WTC11 (cell line): ENCODE measurements at regions not wholly inside any gene's neighbourhood (a gene's known extent, or its start where the extent isn't known, plus 50 kb on each side); places are given as distances from the start of the nearest gene placed in this dataset.

ENCODE experiments used
- CTCF ChIP-seq: fragments of 200-600 bp; IDR thresholded peaks from 2 replicates; pipeline ENCODE4 v1.8.0; 2022; ENCODE audit warnings: antibody characterized with exemption
- ESRRA ChIP-seq: sonication (generic); formaldehyde crosslinking; IDR thresholded peaks from 2 replicates; pipeline ENCODE4 v1.8.1; 2022; ENCODE audit warnings: mild to moderate bottlenecking, missing genetic modification reagents, borderline replicate concordance
- ETV6 ChIP-seq: sonication (generic); formaldehyde crosslinking; IDR thresholded peaks from 2 replicates; pipeline ENCODE4 v1.8.1; 2022; ENCODE audit warnings: mild to moderate bottlenecking, missing genetic modification reagents
- GABPB1 ChIP-seq: sonication (generic); formaldehyde crosslinking; IDR thresholded peaks from 2 replicates; pipeline ENCODE4 v1.8.1; 2023; ENCODE audit warnings: mild to moderate bottlenecking, missing genetic modification reagents
- TEAD4 ChIP-seq: sonication (generic); formaldehyde crosslinking; IDR thresholded peaks from 2 replicates; pipeline ENCODE4 v1.8.0; 2022; ENCODE audit warnings: mild to moderate bottlenecking, missing genetic modification reagents
- ZSCAN18 ChIP-seq: fragments of 250-450 bp; sonication (Bioruptor Pico); IDR thresholded peaks from 2 replicates; pipeline ENCODE4 v2.1.2; 2022; ENCODE audit warnings: mild to moderate bottlenecking, moderate library complexity

DNA sequence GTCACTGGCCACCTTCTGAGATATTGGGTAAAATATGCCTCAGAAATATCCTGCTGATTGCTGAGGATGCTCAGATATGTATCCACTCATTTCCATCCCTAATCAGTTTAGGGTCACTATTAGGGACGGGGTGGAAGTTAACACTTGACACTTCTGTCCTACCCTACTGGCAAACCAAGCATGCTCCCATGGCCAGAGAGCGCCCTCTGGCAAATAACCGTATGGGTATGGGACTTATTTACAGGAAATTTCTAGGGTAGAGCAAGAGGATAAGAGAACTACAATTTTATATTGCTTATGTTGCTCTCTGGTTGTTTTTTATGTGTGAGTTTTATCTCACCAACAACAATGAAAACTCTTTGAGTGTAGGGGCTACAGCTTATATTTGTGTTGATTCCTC is 86.8 kb upstream of the TSPAN7 start:
- TF ChIP-seq CTCF (no peak), TEAD4 (CRISPR knock-in tag) (no peak), ESRRA (CRISPR knock-in tag) (no peak), ZSCAN18 (no peak), GABPB1 (CRISPR knock-in tag) (no peak), ETV6 (CRISPR knock-in tag) (no peak)
